ENCODE measurements at regions not wholly inside any gene's neighbourhood (a gene's known extent, or its start where the extent isn't known, plus 50 kb on each side); places are given as distances from the start of the nearest gene placed in this dataset.

- Histone ChIP-seq H3K36me3 (ENCODE audit: insufficient read depth, low read length) (no peaks in the 10 kb centered on the region), H3K4me3 (ENCODE audit: low read depth, low read length) (no peak overlapping the region), H3K27ac (ENCODE audit: low read depth, low read length) (no peak overlapping the region), H3K4me1 (ENCODE audit: control insufficient read depth, insufficient read depth, low read length, unreplicated experiment) (no peaks in the 10 kb centered on the region), H3K79me2 (ENCODE audit: control insufficient read depth, insufficient read depth, low read length, unreplicated experiment) (no peaks in the 10 kb centered on the region), H3K27me3 (ENCODE audit: insufficient read depth, low read length) (no peaks in the 10 kb centered on the region), H2AFZ (ENCODE audit: low read length, unreplicated experiment) (no peak overlapping the region)
These were observed 464.9 kb downstream of the EPM2A start for GRCh38 chr6:145270464-145270863.

DNA sequence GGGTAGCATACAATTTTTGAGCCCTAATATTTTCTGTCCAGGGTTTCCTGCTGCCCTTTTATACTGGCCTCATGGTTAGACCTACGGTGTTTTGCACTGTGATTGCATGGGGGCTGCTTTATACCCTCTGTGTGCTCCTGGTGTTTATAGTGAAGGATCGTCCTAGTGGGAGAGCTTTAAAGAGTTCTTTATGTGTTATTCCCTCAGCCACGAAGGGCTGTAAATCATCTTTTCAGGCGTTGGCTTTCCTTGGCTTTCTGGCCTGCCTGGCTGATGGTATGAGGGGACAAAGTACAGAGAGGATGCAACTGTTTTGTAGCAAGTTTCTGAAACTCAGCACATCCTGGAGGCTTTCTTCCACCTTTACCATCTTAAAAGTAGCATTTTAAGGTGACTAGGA, 464.3 kb downstream of the EPM2A start:
- Histone ChIP-seq H3K27ac (ENCODE audit: low read depth, low read length) (no peak overlapping the region), H3K79me2 (ENCODE audit: control insufficient read depth, insufficient read depth, low read length, unreplicated experiment) (no peaks in the 10 kb centered on the region), H3K36me3 (ENCODE audit: insufficient read depth, low read length) (no peaks in the 10 kb centered on the region), H3K4me3 (ENCODE audit: low read depth, low read length) (no peak overlapping the region), H2AFZ (ENCODE audit: low read length, unreplicated experiment) (no peak overlapping the region), H3K27me3 (ENCODE audit: insufficient read depth, low read length) (no peaks in the 10 kb centered on the region), H3K4me1 (ENCODE audit: control insufficient read depth, insufficient read depth, low read length, unreplicated experiment) (no peaks in the 10 kb centered on the region)

DNA sequence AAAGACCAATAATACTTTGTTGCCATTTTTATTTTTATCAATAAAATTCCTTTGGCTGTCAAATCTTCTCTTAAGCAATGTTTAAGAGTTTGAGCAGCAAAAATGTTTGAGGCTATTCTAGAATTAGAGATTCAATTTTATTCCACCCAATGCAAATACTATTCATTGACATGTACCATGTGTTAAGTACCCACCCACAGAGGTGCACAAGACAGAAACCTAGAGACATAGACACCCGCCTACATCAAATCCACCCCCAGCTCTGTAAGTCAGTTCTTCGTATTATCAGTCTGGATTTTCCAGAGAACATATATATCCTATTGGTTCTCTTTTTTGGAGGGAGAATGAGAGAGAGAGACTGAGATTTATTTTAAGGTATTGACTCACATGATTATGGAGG, 463.7 kb downstream of the EPM2A start:
- no peak overlapping the region for H3K4me3 ChIP-seq (ENCODE audit: low read depth, low read length)
- H3K27ac ChIP-seq (ENCODE audit: low read depth, low read length): no peak overlapping the region
- H3K36me3 ChIP-seq (ENCODE audit: insufficient read depth, low read length): no peaks in the 10 kb centered on the region
- H3K79me2 ChIP-seq (ENCODE audit: control insufficient read depth, insufficient read depth, low read length, unreplicated experiment): no peaks in the 10 kb centered on the region
- H3K27me3 ChIP-seq (ENCODE audit: insufficient read depth, low read length): no peaks in the 10 kb centered on the region
- H3K4me1 ChIP-seq (ENCODE audit: control insufficient read depth, insufficient read depth, low read length, unreplicated experiment): no peaks in the 10 kb centered on the region
- H2AFZ ChIP-seq (ENCODE audit: low read length, unreplicated experiment): no peak overlapping the region

DNA sequence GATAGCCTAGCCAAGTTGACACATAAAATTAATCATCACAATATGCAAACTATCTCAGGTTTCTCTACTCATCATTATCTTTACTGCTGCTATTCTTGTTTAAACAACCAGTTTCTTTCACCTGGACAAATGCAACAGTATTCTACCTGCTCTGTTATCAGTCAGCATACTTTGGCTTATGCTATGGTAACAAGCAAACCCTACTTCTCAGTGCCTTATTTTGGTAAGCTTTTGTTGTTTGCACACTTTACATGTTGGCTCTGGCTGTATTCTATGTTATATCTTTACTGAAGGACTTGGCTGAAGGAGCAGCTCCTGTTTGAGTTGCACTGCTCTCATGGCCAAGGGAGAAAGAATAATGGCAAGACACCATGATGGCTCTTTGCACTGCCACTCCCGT, 463.1 kb downstream of the EPM2A start:
- no peak overlapping the region for H3K4me3 ChIP-seq (ENCODE audit: low read depth, low read length)
- no peaks in the 10 kb centered on the region for H3K36me3 ChIP-seq (ENCODE audit: insufficient read depth, low read length)
- H2AFZ ChIP-seq (ENCODE audit: low read length, unreplicated experiment): no peak overlapping the region
- H3K79me2 ChIP-seq (ENCODE audit: control insufficient read depth, insufficient read depth, low read length, unreplicated experiment): no peaks in the 10 kb centered on the region
- no peaks in the 10 kb centered on the region for H3K4me1 ChIP-seq (ENCODE audit: control insufficient read depth, insufficient read depth, low read length, unreplicated experiment)
- no peaks in the 10 kb centered on the region for H3K27me3 ChIP-seq (ENCODE audit: insufficient read depth, low read length)
- no peak overlapping the region for H3K27ac ChIP-seq (ENCODE audit: low read depth, low read length)

DNA sequence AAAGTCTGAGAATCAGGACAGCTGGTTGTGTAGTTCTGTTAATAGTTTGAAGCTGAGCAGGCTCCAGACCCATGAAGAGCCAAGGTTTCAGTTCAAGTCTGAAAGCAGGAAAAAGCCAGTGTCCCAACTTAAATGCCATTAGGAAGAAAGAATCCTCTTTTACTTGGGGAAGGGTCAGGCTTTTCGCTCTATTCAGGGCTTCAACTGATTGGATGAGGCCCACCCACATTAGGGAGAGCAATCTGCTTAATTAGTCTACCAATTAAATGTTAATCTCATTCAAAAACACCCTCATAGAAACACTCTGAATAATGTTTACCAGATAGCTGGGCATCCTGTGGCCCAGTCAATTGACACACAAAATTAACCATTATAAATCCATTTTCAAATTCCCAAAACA, 462.2 kb downstream of the EPM2A start:
- H3K27me3 ChIP-seq (ENCODE audit: insufficient read depth, low read length): no peaks in the 10 kb centered on the region
- H3K36me3 ChIP-seq (ENCODE audit: insufficient read depth, low read length): no peaks in the 10 kb centered on the region
- no peak overlapping the region for H3K4me3 ChIP-seq (ENCODE audit: low read depth, low read length)
- no peaks in the 10 kb centered on the region for H3K79me2 ChIP-seq (ENCODE audit: control insufficient read depth, insufficient read depth, low read length, unreplicated experiment)
- no peak overlapping the region for H2AFZ ChIP-seq (ENCODE audit: low read length, unreplicated experiment)
- no peaks in the 10 kb centered on the region for H3K4me1 ChIP-seq (ENCODE audit: control insufficient read depth, insufficient read depth, low read length, unreplicated experiment)
- no peak overlapping the region for H3K27ac ChIP-seq (ENCODE audit: low read depth, low read length)

- Histone ChIP-seq H3K36me3 (ENCODE audit: insufficient read depth, low read length) (no peaks in the 10 kb centered on the region), H2AFZ (ENCODE audit: low read length, unreplicated experiment) (no peak overlapping the region), H3K27ac (ENCODE audit: low read depth, low read length) (no peak overlapping the region), H3K4me1 (ENCODE audit: control insufficient read depth, insufficient read depth, low read length, unreplicated experiment) (no peaks in the 10 kb centered on the region), H3K4me3 (ENCODE audit: low read depth, low read length) (no peak overlapping the region), H3K79me2 (ENCODE audit: control insufficient read depth, insufficient read depth, low read length, unreplicated experiment) (no peaks in the 10 kb centered on the region), H3K27me3 (ENCODE audit: insufficient read depth, low read length) (no peaks in the 10 kb centered on the region)
These were observed 461.2 kb downstream of the EPM2A start for GRCh38 chr6:145274083-145274482.

GRCh38 chr6:145275019-145275418, 460.3 kb downstream of the EPM2A start:
- no peaks in the 10 kb centered on the region for H3K4me1 ChIP-seq (ENCODE audit: control insufficient read depth, insufficient read depth, low read length, unreplicated experiment)
- H3K27ac ChIP-seq (ENCODE audit: low read depth, low read length): no peak overlapping the region
- H3K36me3 ChIP-seq (ENCODE audit: insufficient read depth, low read length): no peaks in the 10 kb centered on the region
- H2AFZ ChIP-seq (ENCODE audit: low read length, unreplicated experiment): no peak overlapping the region
- H3K4me3 ChIP-seq (ENCODE audit: low read depth, low read length): no peak overlapping the region
- H3K27me3 ChIP-seq (ENCODE audit: insufficient read depth, low read length): no peaks in the 10 kb centered on the region
- H3K79me2 ChIP-seq (ENCODE audit: control insufficient read depth, insufficient read depth, low read length, unreplicated experiment): no peaks in the 10 kb centered on the region

DNA sequence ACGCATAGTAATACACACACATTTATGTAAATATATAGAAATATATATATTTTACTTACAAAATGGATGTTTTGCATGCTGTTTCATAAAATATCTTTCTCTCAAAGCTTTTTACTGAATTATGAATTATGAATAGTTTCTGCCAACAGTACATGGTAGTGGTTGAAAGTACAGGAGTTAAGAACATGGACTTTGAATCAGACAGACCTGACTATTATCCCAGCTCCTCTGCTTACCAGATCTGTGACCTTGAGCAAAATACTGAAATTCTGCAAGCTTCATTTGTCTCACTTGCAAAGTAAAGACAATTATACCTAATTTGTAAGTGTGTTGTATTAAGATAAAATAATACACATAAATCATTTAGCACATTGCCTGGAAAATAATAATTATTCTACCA, 459.5 kb downstream of the EPM2A start:
- Histone ChIP-seq H3K36me3 (ENCODE audit: insufficient read depth, low read length) (no peaks in the 10 kb centered on the region), H3K4me3 (ENCODE audit: low read depth, low read length) (no peak overlapping the region), H3K27ac (ENCODE audit: low read depth, low read length) (no peak overlapping the region)

GRCh38 chr6:145276756-145277155, 458.6 kb downstream of the EPM2A start:
- Histone ChIP-seq H3K4me3 (ENCODE audit: low read depth, low read length) (no peak overlapping the region), H3K36me3 (ENCODE audit: insufficient read depth, low read length) (no peaks in the 10 kb centered on the region), H3K79me2 (ENCODE audit: control insufficient read depth, insufficient read depth, low read length, unreplicated experiment) (no peaks in the 10 kb centered on the region), H3K4me1 (ENCODE audit: control insufficient read depth, insufficient read depth, low read length, unreplicated experiment) (no peaks in the 10 kb centered on the region), H3K27me3 (ENCODE audit: insufficient read depth, low read length) (no peaks in the 10 kb centered on the region), H2AFZ (ENCODE audit: low read length, unreplicated experiment) (no peak overlapping the region), H3K27ac (ENCODE audit: low read depth, low read length) (no peak overlapping the region)

More for the DNA sequence above, 459.5 kb downstream of the EPM2A start:
- no peaks in the 10 kb centered on the region for H3K79me2 ChIP-seq (ENCODE audit: control insufficient read depth, insufficient read depth, low read length, unreplicated experiment)
- H2AFZ ChIP-seq (ENCODE audit: low read length, unreplicated experiment): no peak overlapping the region
- H3K4me1 ChIP-seq (ENCODE audit: control insufficient read depth, insufficient read depth, low read length, unreplicated experiment): no peaks in the 10 kb centered on the region
- no peaks in the 10 kb centered on the region for H3K27me3 ChIP-seq (ENCODE audit: insufficient read depth, low read length)

DNA sequence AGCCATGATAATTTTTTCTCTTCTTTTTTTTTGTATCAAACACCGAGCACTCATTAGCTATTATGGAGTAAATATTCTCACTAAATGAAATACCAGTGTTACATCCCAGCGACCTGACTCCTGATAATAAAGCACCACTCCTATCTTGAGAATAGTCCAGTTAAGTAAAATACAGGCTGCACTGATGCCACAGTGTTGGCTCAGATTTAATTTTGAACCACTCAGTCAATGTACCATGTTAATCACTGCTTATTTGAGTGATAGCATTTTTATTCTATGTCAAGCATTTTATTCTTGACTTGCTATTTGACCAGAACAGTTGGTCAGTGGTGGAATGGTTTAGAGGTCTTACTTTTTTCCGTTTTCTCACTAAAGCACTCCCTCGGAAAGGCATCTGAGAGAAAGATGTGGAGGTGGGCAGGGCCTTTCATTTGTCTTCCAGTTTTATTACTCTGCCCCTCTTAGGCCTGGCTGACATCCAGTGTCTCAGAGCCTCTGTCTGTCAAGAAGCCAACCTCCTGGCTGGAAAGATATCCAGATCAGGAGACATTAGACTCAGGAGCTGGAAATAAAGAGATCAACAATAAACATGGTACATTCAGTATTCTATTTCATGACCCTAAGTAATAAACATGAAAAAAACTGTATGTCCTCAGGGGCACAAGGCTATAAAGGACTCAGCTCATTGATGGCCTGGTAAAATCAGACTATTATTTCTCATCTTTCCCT, 457.8 kb downstream of the EPM2A start:
- H2AFZ ChIP-seq (ENCODE audit: low read length, unreplicated experiment): no peak overlapping the region
- no peaks in the 10 kb centered on the region for H3K4me1 ChIP-seq (ENCODE audit: control insufficient read depth, insufficient read depth, low read length, unreplicated experiment)
- no peak overlapping the region for H3K4me3 ChIP-seq (ENCODE audit: low read depth, low read length)
- H3K36me3 ChIP-seq (ENCODE audit: insufficient read depth, low read length): no peaks in the 10 kb centered on the region
- H3K27ac ChIP-seq (ENCODE audit: low read depth, low read length): no peak overlapping the region
- H3K79me2 ChIP-seq (ENCODE audit: control insufficient read depth, insufficient read depth, low read length, unreplicated experiment): no peaks in the 10 kb centered on the region
- no peaks in the 10 kb centered on the region for H3K27me3 ChIP-seq (ENCODE audit: insufficient read depth, low read length)

GRCh38 chr6:145278163-145278807, 457.0 kb downstream of the EPM2A start:
- H3K4me3 ChIP-seq (ENCODE audit: low read depth, low read length): no peak overlapping the region
- no peaks in the 10 kb centered on the region for H3K36me3 ChIP-seq (ENCODE audit: insufficient read depth, low read length)
- no peaks in the 10 kb centered on the region for H3K4me1 ChIP-seq (ENCODE audit: control insufficient read depth, insufficient read depth, low read length, unreplicated experiment)
- H3K79me2 ChIP-seq (ENCODE audit: control insufficient read depth, insufficient read depth, low read length, unreplicated experiment): no peaks in the 10 kb centered on the region
- no peaks in the 10 kb centered on the region for H3K27me3 ChIP-seq (ENCODE audit: insufficient read depth, low read length)
- no peak overlapping the region for H2AFZ ChIP-seq (ENCODE audit: low read length, unreplicated experiment)
- no peak overlapping the region for H3K27ac ChIP-seq (ENCODE audit: low read depth, low read length)

All from ACC112 (cell line).